Fibroblast of mammary gland (primary cell): ENCODE measurements at regions not wholly inside any gene's neighbourhood (a gene's known extent, or its start where the extent isn't known, plus 50 kb on each side); places are given as distances from the start of the nearest gene placed in this dataset.
A peak's percentile ranks its signal among the peaks of the same experiment; 100 is the strongest.

Source experiments
- DNase-seq: peaks from one replicate; pipeline ENCODE4 v3.0.0-alpha.2; 2010; ENCODE audit warnings: low read depth
- H3K4me3 ChIP-seq: 2 replicates; pipeline ENCODE4 v1.5.1; 2011; ENCODE audit warnings: low read depth, mild to moderate bottlenecking, low read length, moderate library complexity; ENCODE audit not compliant: control insufficient read depth
- CTCF ChIP-seq: conservative IDR thresholded peaks from 2 replicates; pipeline ENCODE4 v1.5.1; 2011; ENCODE audit warnings: low read depth, low read length, inconsistent platforms; ENCODE audit not compliant: control insufficient read depth, insufficient read depth

GRCh38 chr3:55197021-55197420, 269.2 kb upstream of the LRTM1 start:
- no peak overlapping the region for H3K4me3 ChIP-seq
- TF ChIP-seq CTCF, result no peak
- no peak for DNase-seq

- no peak for TF ChIP-seq CTCF
- no peak overlapping the region for H3K4me3 ChIP-seq
- DNase-seq, result no peak
These were observed 268.6 kb upstream of the LRTM1 start for GRCh38 chr3:55196495-55196894.

- no peak for DNase-seq
- H3K4me3 ChIP-seq, result no peak overlapping the region
- TF ChIP-seq CTCF, result no peak
These were observed 266.5 kb upstream of the LRTM1 start for GRCh38 chr3:55194376-55194775.

- DNase-seq, result peak; percentile 99
- H3K4me3 ChIP-seq, result no peak overlapping the region
- no peak for TF ChIP-seq CTCF
These were observed 264.3 kb upstream of the LRTM1 start for GRCh38 chr3:55191911-55192775.

GRCh38 chr3:55190331-55190730, 262.5 kb upstream of the LRTM1 start:
- no peak for TF ChIP-seq CTCF
- peak; percentile 63 for DNase-seq
- H3K4me3 ChIP-seq, result no peak overlapping the region

DNA sequence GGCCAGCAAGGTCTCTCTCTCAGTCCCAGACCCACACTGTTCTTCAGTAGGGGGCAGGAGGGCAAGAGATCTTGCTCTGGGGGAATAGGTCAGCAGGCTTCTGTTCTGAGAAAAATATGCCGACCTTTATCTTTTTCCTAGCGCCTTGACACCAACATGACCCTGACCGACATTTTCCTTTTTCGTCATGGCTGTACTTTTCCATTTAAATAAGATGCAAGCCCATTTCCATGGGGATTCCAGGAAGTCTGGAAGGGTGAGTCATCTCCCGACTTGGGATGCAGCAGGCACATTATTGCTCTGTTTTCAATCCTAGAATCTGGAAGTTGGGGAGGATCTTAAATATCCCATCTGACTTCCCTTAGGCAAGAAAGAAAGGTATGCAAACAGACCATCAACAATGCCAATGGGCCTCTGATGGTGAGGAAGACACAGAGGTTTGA, 261.5 kb upstream of the LRTM1 start:
- no peak for TF ChIP-seq CTCF
- peak; percentile 97 for DNase-seq
- no peak overlapping the region for H3K4me3 ChIP-seq
